Right lobe of liver (tissue), 4 donors: ENCODE measurements at regions not wholly inside any gene's neighbourhood (a gene's known extent, or its start where the extent isn't known, plus 50 kb on each side); places are given as distances from the start of the nearest gene placed in this dataset.

Source experiments
- POLR2A ChIP-seq: fragments of 450-650 bp; IDR thresholded peaks from one replicate; pipeline ENCODE4 v1.6.1; 2017; ENCODE audit warnings: antibody characterized with exemption, mild to moderate bottlenecking
- TF ChIP-seq, protein P1 (sequence below), 4 donors: fragments of 200-600 bp in 3 of 4; fragments of 450-650 bp in 1 of 4; IDR thresholded peaks; one replicate each; pipeline versions ENCODE4 v1.5.1 to v1.8.0; 2016 to 2022; ENCODE audit warnings: antibody characterized with exemption in 4 of 4, mild to moderate bottlenecking in 2 of 4
- donor health status: DM: no; HTN: no; CAD: no.
- donor health status: DM: no; HTN: no; CAD: no.
- donor health status: DM: no; HTN: yes; CAD: no.

DNA sequence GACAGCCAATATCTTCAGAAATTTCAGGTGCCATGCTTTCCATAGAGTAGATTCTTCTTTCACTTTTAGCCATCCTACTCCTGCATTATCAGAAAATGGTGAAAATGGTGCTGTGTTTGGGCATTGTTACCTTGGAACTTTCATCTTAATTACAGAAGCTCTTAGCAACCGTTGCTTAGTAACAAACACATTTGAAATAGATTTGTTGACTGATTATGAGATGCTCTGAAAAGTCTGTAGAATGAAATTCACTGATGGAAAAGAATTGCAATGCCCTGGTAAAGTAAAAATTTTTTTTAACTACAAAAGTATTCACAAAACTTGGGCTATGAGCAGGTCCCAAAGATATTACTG is 249.3 kb upstream of the NEBL start:
- TF ChIP-seq, protein P1, sequence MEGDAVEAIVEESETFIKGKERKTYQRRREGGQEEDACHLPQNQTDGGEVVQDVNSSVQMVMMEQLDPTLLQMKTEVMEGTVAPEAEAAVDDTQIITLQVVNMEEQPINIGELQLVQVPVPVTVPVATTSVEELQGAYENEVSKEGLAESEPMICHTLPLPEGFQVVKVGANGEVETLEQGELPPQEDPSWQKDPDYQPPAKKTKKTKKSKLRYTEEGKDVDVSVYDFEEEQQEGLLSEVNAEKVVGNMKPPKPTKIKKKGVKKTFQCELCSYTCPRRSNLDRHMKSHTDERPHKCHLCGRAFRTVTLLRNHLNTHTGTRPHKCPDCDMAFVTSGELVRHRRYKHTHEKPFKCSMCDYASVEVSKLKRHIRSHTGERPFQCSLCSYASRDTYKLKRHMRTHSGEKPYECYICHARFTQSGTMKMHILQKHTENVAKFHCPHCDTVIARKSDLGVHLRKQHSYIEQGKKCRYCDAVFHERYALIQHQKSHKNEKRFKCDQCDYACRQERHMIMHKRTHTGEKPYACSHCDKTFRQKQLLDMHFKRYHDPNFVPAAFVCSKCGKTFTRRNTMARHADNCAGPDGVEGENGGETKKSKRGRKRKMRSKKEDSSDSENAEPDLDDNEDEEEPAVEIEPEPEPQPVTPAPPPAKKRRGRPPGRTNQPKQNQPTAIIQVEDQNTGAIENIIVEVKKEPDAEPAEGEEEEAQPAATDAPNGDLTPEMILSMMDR (IDR thresholded peaks at IDR 0.05), result no peak
- no peak for TF ChIP-seq POLR2A
